ENCODE measurements at regions not wholly inside any gene's neighbourhood (a gene's known extent, or its start where the extent isn't known, plus 50 kb on each side); places are given as distances from the start of the nearest gene placed in this dataset.
"Not testable (repeated sequence)": the region's sequence is repeated elsewhere in the genome, so short reads cannot be mapped to it uniquely, and the experiment has no call there.

DNA sequence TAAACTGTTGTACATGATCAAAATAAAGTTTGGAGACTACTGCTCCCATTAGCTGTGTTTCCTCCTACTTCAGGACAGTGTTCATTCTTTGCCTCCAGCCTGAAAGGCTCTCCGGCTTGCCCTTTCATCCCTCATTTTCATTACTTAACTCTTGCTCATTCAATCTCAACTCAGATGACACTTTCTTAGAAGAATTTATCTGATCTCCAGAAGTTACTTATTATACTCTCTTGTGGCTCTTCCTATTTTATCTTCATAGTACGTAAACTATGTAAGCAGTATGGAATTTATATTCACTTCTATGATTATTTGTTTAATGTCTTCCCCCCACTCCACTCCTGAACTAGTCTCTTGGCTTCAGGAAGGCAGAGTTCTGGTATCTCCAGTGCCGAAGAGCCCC, 1737.9 kb upstream of the C9orf72 start:
- DNase-seq: no peak

- DNase-seq: no peak
Observed at GRCh38 chr9:29312327-29312726, 1739.0 kb upstream of the C9orf72 start.

DNA sequence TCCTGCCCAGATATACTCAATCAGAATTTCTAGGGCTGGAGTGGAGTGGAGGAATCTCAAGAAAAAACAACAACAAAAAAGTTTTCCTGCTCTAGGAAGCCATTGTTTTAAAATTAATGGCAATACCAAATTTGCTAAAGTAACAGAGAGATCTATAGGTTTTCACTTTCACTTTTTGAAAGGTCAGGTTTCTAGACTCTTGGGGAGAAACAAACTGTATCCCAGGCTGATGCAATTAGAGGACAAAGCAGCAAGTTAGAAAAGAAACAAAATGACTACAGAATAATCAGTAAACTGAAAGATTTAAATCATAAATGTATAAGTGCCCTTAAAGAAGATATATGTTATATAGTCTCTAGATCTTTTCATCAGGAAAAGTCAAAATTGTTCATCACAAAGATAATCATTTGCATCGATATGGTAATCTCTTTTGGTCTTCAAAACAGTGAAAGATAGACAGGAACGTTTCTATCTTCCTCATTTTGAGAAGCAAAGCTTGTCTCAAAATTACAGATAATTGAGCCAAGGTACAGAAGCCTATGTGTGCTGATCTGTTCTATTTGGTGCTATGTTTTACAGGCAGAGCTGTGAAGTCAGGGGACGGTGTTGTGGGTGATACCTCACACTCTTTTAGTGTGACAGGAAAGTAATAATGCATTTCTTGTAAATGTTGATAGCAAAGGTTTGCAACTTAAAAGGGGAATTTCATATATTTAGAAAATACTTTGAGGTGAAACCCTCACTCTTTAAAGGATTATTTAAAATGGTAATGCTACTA, 1746.6 kb upstream of the C9orf72 start:
- DNase-seq: no peak

- DNase-seq: no peak
Observed at GRCh38 chr9:29322240-29322639, 1749.0 kb upstream of the C9orf72 start.

DNA sequence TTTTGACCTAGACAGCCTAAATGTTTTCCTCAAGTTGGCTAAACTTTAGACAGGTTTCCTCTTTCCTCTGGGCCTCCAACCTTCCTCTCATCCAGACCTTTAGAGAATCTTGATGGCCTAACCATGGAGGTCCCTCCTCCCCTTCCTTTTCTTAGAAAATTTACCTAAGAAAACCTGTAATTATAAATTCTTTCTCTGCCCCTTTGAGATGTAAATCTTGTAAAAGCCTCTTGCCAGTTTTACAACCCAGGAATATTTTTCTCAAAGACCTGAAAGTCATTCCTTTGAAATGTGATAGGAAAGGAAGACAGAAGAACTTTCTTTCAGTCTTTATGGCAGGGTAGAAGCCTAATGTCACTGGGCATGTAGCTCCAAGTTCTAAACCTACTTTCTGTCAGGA, 1752.6 kb upstream of the C9orf72 start:
- DNase-seq: no peak

DNA sequence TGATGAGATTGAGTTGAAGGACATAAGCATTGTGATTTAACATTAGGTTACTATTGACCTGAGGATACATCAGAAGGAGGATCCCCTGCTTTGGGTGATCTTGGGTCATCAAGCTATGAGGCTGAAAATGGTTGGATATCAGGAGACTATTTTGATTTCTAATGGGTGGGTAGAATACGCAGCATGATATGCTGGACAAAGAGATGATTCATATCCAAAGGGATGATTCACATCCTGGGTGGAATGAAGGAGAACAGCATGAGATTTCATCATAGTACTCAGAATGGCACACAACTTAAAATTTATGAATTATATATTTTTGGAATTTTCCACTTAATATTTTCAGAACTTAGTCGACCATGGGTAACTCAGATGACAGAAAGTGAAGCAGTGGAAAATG, 1759.5 kb upstream of the C9orf72 start:
- no peak for DNase-seq

DNA sequence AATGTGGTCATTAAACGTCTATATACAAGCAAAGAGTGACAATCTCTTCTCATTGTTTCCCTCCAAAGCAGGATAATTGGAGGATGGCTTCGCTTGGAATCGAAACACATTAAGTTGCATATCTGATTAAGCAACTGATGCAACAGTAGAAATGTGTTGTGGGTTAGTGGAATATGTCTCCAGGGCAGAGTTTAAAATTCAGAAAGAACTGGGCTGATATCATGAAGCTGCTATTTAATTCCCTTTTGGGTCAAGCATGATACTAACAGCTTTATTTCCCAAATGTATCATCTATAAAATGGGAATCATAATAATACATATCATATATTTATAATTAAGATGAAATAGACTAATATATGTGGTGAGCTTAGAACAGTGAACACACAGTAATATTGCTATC, 1763.0 kb upstream of the C9orf72 start:
- no peak for DNase-seq

DNA sequence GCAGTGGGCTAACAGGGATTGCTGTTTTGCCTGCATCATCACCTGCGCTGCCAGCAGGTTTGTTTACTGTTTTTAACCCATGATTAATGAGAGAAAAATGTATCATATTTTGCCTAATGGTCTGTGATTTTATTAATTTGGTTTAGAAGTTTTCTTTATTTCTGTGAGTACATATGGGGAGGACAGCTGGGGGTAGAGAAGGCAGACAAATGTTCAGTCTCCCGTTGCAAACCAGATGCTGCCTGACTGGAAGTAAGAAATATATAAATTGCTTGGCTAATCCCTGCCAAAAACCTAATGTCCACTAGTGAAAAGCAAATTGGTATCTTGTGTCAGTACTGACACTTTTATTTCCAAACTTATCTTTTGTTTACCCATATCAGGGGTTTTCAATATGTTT, 1766.1 kb upstream of the C9orf72 start:
- DNase-seq: no peak

DNA sequence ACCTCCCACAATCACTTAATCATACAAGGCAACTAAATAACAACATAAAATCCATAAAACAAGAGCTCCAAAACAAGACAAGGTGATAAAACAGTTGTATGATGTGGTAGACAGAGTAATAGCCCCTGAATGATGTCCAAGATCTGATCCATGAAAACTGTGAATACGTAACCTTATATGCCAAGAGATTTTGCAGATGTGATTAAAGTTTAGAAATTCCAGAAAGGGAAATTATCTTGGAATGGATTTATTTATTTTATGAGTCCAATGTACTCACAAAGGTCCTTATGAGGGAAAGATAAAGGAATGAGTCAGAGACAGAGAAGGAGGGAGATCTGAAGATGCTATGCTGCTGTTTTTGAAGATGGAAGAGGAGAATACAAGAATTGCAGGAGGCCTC, 1775.7 kb upstream of the C9orf72 start:
- DNase-seq: no peak

- no peak for DNase-seq
Observed at GRCh38 chr9:29389421-29389820, 1816.1 kb upstream of the C9orf72 start.

- no peak for DNase-seq
Observed at GRCh38 chr9:29390859-29391258, 1817.6 kb upstream of the C9orf72 start.

GRCh38 chr9:29393064-29393463, 1819.8 kb upstream of the C9orf72 start:
- DNase-seq: no peak

GRCh38 chr9:29394855-29395254, 1821.6 kb upstream of the C9orf72 start:
- no peak for DNase-seq

- DNase-seq: no peak
Observed at GRCh38 chr9:29397148-29397547, 1823.9 kb upstream of the C9orf72 start.

- no peak for DNase-seq
Observed at GRCh38 chr9:29416204-29416603, 1842.9 kb upstream of the C9orf72 start.

- DNase-seq: no peak
Observed at GRCh38 chr9:29422438-29422837, 1849.2 kb upstream of the C9orf72 start.

- no peak for DNase-seq
Observed at GRCh38 chr9:29432191-29432590, 1858.9 kb upstream of the C9orf72 start.

DNA sequence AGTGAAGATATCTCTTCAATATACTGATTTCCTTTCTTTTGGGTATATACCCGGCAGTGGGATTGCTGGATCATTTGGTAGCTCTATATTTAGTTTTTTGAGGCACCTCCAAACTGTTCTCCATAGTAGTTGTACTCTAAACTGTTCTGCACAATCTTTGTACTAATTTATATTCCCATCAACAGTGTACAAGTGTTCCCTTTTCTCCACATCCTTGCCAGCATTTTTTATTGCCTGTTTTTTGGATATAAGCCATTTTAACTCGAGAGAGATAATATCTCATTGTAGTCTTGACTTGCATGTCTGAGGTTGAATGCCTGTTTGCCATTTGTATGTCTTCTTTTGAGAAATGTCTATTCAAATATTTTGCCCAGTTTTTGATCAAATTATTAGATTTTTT, 1859.4 kb upstream of the C9orf72 start:
- DNase-seq: not testable (repeated sequence)

DNA sequence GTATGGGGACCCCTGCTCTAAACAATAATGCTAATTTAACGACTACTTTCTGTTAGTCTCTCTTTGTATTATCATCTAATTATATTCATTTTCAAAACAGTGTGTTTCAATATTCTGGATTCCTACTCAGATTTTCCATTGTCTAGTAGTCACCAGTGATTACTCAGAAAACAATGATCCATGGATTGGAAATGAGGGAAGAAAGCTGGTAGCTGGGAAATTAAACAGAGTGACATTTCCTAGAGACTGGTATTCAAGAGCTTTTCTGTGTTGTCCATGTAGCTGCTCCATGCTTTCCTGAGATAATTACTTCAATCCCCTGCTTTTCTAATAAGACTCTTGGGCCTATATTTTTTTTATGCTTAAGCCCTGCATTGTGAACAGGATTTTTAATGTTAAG, 1862.1 kb upstream of the C9orf72 start:
- no peak for DNase-seq

DNA sequence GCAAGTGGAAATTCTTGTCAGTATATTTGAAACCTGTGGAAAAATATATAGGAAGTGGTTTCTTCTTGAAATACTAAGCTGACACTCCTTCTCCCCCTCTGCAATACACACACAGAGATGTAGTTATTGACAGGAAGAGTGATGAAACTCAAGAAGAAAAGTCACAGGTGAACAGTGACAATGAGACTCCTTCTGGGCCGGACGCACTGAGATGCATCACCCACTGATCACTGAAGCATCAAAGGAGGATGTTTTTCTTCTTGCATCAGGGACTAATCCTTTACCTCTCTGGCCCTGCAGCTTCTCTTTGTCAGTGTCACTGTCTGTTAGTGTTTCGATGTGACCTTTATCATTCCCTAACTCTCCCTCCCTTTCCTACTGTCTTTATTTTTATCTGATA, 1864.2 kb upstream of the C9orf72 start:
- DNase-seq: no peak

- no peak for DNase-seq
Observed at GRCh38 chr9:29439961-29440360, 1866.7 kb upstream of the C9orf72 start.

GRCh38 chr9:29440449-29440848, 1867.2 kb upstream of the C9orf72 start:
- no peak for DNase-seq

GRCh38 chr9:29445751-29446150, 1872.5 kb upstream of the C9orf72 start:
- no peak for DNase-seq

DNA sequence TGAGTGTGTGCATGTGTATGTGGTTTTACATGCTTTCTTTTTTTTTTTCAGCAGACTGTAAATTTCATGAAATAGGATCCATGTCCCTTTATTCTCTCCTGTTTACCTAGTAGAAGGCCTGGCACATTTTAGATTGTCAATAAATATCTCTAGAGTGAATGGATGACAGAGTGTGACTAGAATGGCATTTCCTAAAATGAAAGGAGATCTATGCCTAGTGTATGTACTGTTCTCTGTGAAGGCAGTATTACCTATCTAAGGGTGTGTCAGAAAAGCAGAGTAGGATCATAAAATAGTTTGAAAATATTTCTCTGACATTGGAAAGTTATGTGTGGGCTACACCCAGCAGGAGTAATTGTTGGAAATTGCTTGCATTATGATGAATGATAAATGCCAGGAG, 1876.0 kb upstream of the C9orf72 start:
- no peak for DNase-seq

GRCh38 chr9:29450343-29450875, 1877.1 kb upstream of the C9orf72 start:
- not testable (repeated sequence) for DNase-seq

All from COR-L47 (cell line).